GM06990 (cell line): ENCODE measurements at regions not wholly inside any gene's neighbourhood (a gene's known extent, or its start where the extent isn't known, plus 50 kb on each side); places are given as distances from the start of the nearest gene placed in this dataset.

Source experiments
- DNase-seq: peaks from one replicate; pipeline ENCODE4 v3.0.0-alpha.2; 2011; ENCODE audit not compliant: insufficient read length; ENCODE audit errors: extremely low read depth
- H3K27me3 ChIP-seq: replicated peaks from 2 replicates; pipeline ENCODE4 v1.6.0; 2011; ENCODE audit warnings: low read length; ENCODE audit not compliant: control insufficient read depth, insufficient read depth
- H3K36me3 ChIP-seq: 2 replicates; pipeline ENCODE4 v1.5.1; 2011; ENCODE audit warnings: low read length; ENCODE audit not compliant: control insufficient read depth, insufficient read depth
- H3K4me3 ChIP-seq: replicated peaks from 2 replicates; pipeline ENCODE4 v1.5.1; 2011; ENCODE audit warnings: low read depth, mild to moderate bottlenecking, control low read depth, low read length
- TF ChIP-seq, protein P1 (sequence below): IDR thresholded peaks from 2 replicates; pipeline ENCODE4 v1.5.1; 2011; ENCODE audit warnings: low read length, control low read depth, mild to moderate bottlenecking, inconsistent platforms; ENCODE audit not compliant: insufficient read depth, poor library complexity, severe bottlenecking

DNA sequence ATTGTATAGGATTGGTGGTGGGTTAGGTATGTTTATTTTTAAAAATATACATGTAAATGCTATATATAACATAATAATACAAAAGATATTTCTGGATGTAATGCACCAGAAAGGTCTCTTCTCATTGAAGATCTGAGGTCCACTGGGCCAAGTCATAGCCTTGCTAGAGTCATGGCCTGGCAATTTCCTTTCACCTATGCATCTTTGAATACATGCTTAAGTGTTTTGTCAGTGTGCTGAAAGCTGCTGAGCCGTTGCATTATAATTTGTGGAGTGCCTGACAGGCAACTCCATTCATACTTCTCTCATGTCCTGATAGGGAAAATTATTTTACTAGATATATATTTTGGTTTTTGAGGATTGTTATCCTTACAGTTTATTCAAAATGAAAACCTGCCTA, 410.2 kb upstream of the CT83 start:
- Histone ChIP-seq H3K27me3 (no peaks in the 10 kb centered on the region), H3K4me3 (no peak overlapping the region), H3K36me3 (no peaks in the 10 kb centered on the region)
- no peak for DNase-seq
- TF ChIP-seq, protein P1, sequence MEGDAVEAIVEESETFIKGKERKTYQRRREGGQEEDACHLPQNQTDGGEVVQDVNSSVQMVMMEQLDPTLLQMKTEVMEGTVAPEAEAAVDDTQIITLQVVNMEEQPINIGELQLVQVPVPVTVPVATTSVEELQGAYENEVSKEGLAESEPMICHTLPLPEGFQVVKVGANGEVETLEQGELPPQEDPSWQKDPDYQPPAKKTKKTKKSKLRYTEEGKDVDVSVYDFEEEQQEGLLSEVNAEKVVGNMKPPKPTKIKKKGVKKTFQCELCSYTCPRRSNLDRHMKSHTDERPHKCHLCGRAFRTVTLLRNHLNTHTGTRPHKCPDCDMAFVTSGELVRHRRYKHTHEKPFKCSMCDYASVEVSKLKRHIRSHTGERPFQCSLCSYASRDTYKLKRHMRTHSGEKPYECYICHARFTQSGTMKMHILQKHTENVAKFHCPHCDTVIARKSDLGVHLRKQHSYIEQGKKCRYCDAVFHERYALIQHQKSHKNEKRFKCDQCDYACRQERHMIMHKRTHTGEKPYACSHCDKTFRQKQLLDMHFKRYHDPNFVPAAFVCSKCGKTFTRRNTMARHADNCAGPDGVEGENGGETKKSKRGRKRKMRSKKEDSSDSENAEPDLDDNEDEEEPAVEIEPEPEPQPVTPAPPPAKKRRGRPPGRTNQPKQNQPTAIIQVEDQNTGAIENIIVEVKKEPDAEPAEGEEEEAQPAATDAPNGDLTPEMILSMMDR = no peak

DNA sequence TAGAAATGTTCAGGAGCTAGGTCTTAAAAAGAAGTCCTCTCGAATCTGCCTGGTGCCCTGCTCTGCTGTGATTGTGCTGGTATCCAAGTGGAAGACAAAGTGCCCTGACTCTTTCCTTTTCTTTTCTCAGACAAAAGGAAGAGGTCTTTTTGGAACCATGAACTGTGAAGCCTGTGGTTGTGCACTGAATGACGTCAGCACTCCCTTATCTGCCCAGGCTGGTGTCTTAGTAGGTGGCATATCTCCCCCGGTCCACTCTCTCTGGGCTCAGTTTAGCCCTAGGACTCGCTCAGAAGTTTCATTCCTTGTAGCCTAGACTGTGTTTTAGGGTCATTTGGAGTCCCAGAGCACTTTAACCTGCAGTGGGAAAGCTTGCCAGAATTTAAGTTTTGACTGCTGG, 400.3 kb upstream of the CT83 start:
- H3K36me3 ChIP-seq = no peaks in the 10 kb centered on the region
- no peaks in the 10 kb centered on the region for H3K27me3 ChIP-seq

DNA sequence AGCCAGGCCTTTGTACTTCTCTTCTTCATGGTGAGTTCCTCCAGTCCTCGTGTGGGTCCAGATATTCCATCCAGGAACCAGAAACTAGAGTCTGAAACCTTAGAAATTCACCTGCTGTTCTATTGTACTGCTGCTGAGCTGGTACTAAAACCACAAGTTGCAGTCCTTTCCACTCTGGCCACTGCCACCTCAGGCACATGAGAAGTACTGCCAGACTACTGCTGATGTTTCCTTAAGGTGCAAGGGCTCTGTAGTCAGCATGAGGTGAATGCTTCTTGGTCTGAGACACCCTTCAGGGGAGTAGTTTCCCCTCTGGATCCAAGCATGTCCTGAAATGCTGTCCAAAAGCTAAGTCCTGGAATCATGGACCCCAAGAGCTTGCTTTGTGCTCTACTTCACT, 399.6 kb upstream of the CT83 start:
- H3K4me3 ChIP-seq = no peak overlapping the region
- no peak for DNase-seq
- H3K36me3 ChIP-seq = no peaks in the 10 kb centered on the region
- TF ChIP-seq, protein P1 = no peak
- H3K27me3 ChIP-seq = no peaks in the 10 kb centered on the region

More for the DNA sequence above, 400.3 kb upstream of the CT83 start:
- DNase-seq = no peak
- TF ChIP-seq, protein P1 = no peak
- H3K4me3 ChIP-seq = no peak overlapping the region

DNA sequence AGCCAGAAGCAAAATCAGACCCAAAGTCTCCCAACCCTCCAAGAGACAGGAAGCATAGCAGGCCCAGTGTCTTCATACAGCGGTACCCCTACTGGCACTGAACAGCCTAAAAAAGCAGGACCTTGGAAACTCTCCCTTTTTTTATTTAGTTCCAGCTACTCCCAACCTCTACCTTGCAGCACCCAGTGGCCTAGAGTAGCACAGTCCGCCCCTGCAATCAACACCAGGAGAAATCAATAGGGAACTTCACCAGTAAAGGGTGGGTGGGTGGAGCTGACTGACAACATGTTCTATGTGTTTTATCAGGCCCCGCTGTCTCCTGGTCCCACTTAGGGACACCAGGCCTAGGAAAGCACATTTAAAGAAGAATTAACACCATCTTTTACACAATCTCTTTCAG, 378.5 kb upstream of the CT83 start:
- Histone ChIP-seq H3K27me3 (no peaks in the 10 kb centered on the region), H3K4me3 (no peak overlapping the region), H3K36me3 (no peaks in the 10 kb centered on the region)
- TF ChIP-seq, protein P1 = no peak
- no peak for DNase-seq

DNA sequence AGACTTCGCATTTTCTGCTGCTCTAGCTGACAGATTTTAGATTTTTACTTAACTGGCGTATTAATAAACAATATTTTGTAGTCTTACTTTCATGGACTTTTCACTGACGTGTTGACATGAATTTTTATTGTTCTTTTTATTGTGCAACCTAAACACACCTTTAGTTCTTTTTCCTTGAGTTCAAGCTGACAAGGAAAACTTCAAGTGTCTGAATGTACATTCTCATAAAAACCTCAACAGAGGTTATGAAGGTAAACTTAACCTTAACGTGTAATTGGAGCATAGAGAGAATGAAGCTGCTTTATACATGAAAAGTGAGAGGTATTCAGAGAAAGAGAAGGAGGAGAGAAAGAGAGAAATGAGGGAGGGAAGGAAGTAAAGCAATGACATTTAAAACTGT, 364.3 kb upstream of the CT83 start:
- Histone ChIP-seq H3K4me3 (no peak overlapping the region), H3K27me3 (no peaks in the 10 kb centered on the region), H3K36me3 (no peaks in the 10 kb centered on the region)
- TF ChIP-seq, protein P1 = no peak
- DNase-seq = no peak

DNA sequence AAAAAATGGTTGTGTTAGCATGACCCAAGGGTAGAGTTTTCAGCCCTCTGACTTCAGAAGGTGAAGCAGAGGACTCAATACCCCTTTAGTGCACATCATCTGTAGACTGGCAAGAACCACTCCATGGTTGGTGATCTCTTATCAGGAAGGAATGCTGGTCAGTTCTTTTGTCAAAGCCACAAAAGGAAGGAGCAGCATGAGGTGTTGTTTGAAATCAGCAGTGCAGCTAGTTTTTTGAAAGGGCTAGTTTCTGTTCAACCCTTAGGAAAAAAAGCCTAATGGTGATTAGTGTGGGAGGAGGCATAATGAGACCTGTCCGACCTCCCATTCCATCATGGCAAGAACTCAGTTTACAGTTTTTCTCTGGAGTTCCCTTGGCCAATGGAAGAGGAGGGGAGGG, 362.0 kb upstream of the CT83 start:
- DNase-seq = no peak
- Histone ChIP-seq H3K36me3 (no peaks in the 10 kb centered on the region), H3K4me3 (no peak overlapping the region), H3K27me3 (no peaks in the 10 kb centered on the region)
- TF ChIP-seq, protein P1 = no peak
